Fibroblast of lung (primary cell): ENCODE measurements at regions not wholly inside any gene's neighbourhood (a gene's known extent, or its start where the extent isn't known, plus 50 kb on each side); places are given as distances from the start of the nearest gene placed in this dataset.
A peak's percentile ranks its signal among the peaks of the same experiment; 100 is the strongest.

Source experiments
- EZH2 ChIP-seq: IDR thresholded peaks from 2 replicates; pipeline ENCODE4 v1.5.1; 2012; ENCODE audit warnings: low read length, control low read depth, mild to moderate bottlenecking; ENCODE audit errors: missing control alignments
- TF ChIP-seq, protein P1 (sequence below), 2 donors: IDR thresholded peaks in 1 of 2; conservative IDR thresholded peaks in 1 of 2; 1 replicate in 1 of 2; 2 replicates in 1 of 2; pipeline ENCODE4 v1.5.1; 2011 to 2012; ENCODE audit warnings: low read length in 2 of 2, control low read depth in 1 of 2, inconsistent platforms in 1 of 2, low read depth in 1 of 2, mild to moderate bottlenecking in 1 of 2

DNA sequence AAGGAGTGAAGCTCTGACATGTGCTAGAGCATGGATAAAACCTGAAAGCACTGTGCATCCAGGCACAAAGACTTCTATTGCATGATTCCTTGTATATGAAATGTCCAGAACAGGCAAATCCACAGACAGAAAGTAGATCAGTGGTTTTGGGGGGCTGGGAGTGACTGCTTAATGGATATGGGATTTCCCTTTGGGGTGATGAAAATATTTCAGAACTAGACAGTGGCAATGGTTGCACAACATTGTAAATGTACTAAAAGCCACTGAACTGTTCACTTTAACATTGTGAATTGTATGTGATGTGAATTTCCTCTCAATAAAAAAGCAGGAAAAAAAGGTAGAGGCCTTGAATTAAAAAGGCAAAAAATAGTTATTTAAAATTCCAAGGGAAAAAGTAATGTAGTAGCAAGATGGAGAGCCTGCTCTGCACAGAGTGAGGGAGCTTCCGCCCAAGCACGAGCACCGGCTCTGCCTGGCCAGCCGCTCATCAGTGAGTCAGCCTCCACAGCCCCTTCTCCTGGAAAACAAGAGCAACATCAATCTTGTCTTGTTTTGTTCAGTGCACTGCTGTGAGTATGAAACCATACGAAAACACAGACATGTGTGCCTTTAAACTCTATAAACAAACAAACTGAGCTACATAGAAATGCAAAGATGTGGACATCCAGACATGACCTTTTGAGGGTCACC, 74.6 kb upstream of the THBS2 start:
- TF ChIP-seq, protein P1, sequence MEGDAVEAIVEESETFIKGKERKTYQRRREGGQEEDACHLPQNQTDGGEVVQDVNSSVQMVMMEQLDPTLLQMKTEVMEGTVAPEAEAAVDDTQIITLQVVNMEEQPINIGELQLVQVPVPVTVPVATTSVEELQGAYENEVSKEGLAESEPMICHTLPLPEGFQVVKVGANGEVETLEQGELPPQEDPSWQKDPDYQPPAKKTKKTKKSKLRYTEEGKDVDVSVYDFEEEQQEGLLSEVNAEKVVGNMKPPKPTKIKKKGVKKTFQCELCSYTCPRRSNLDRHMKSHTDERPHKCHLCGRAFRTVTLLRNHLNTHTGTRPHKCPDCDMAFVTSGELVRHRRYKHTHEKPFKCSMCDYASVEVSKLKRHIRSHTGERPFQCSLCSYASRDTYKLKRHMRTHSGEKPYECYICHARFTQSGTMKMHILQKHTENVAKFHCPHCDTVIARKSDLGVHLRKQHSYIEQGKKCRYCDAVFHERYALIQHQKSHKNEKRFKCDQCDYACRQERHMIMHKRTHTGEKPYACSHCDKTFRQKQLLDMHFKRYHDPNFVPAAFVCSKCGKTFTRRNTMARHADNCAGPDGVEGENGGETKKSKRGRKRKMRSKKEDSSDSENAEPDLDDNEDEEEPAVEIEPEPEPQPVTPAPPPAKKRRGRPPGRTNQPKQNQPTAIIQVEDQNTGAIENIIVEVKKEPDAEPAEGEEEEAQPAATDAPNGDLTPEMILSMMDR (conservative IDR thresholded peaks at IDR 0.05 in 1 of 2, IDR thresholded peaks at IDR 0.05 in 1 of 2; ENCODE audit: low read depth in 1 of 2, low read length in 2 of 2) = peak in 1 of 2 donors; percentile 18
- no peak for TF ChIP-seq EZH2
